IMR-90 (cell line): ENCODE measurements at regions not wholly inside any gene's neighbourhood (a gene's known extent, or its start where the extent isn't known, plus 50 kb on each side); places are given as distances from the start of the nearest gene placed in this dataset.

Experiments
- ATAC-seq: fragments of 200-7000 bp; cut with Tn5 transposase; 2 replicates; pipeline ENCODE4 v1.9.1; 2020; ENCODE audit warnings: low read depth, mild to moderate bottlenecking, moderate library complexity
- BruUV-seq: library from RNA; stranded (reverse); fragments of 400-500 nt; replicated peaks from 2 replicates; lab custom pipeline; 2021; lab: Mats Ljungman, UMichigan
- CTCF ChIA-PET: fragments of 300-600 bp; formaldehyde crosslinking; extraction: SDS; loops from one replicate; lab custom pipeline; 2021; ENCODE audit warnings: antibody characterized with exemption; lab: Yijun Ruan, JAX
- POLR2A ChIA-PET: fragments of 300-600 bp; sonication (Branson Sonifier 250); formaldehyde crosslinking; loops from one replicate; lab custom pipeline; 2022; ENCODE audit warnings: antibody characterized with exemption; ENCODE audit not compliant: unreplicated experiment; lab: Charles Lee
- DNase-seq: peaks from one replicate; pipeline ENCODE4 v3.0.0; 2013
- H2AFZ ChIP-seq: replicated peaks from 2 replicates; pipeline ENCODE3; 2013; ENCODE audit warnings: low read length, mild to moderate bottlenecking; ENCODE audit not compliant: poor library complexity
- H2AK5ac ChIP-seq: 2 replicates; pipeline ENCODE4 v1.6.1; 2013; ENCODE audit warnings: low read depth, low read length, inconsistent platforms
- H2AK9ac ChIP-seq: replicated peaks from 2 replicates; pipeline ENCODE3; 2013; ENCODE audit warnings: mild to moderate bottlenecking, low read depth, low read length, moderate library complexity; ENCODE audit not compliant: poor library complexity
- H2BK120ac ChIP-seq: 2 replicates; pipeline ENCODE4 v1.6.1; 2013; ENCODE audit warnings: low read depth, low read length, inconsistent platforms
- H2BK15ac ChIP-seq: 3 replicates; pipeline ENCODE4 v1.6.1; 2013; ENCODE audit warnings: low read depth, low read length, inconsistent platforms
- H2BK20ac ChIP-seq: 2 replicates; pipeline ENCODE4 v1.6.1; 2013; ENCODE audit warnings: low read depth, mild to moderate bottlenecking, inconsistent platforms, low read length, moderate library complexity
- H2BK5ac ChIP-seq: 2 replicates; pipeline ENCODE4 v1.6.1; 2013; ENCODE audit warnings: mild to moderate bottlenecking, low read depth, low read length, inconsistent platforms; ENCODE audit not compliant: poor library complexity, severe bottlenecking
- H3K14ac ChIP-seq: replicated peaks from 2 replicates; pipeline ENCODE4 v1.6.1; 2013; ENCODE audit warnings: low read depth, low read length, inconsistent platforms
- H3K18ac ChIP-seq: 2 replicates; pipeline ENCODE4 v1.6.1; 2013; ENCODE audit warnings: low read depth, low read length, control low read depth
- H3K23ac ChIP-seq: 2 replicates; pipeline ENCODE4 v1.6.1; 2013; ENCODE audit warnings: low read depth, low read length, inconsistent platforms
- H3K27ac ChIP-seq: 2 replicates; pipeline ENCODE4 v1.5.1; 2013; ENCODE audit warnings: mild to moderate bottlenecking, control low read depth, low read length; ENCODE audit not compliant: insufficient read depth
- H3K27me3 ChIP-seq: 2 replicates; pipeline ENCODE4 v1.6.1; 2013; ENCODE audit warnings: low read length; ENCODE audit not compliant: control insufficient read depth, insufficient read depth
- H3K36me3 ChIP-seq: 2 replicates; pipeline ENCODE4 v1.6.1; 2013; ENCODE audit warnings: low read length, mixed read lengths; ENCODE audit not compliant: control insufficient read depth, insufficient read depth
- H3K4ac ChIP-seq: 2 replicates; pipeline ENCODE4 v1.6.1; 2013; ENCODE audit warnings: low read depth, low read length, inconsistent platforms
- H3K4me1 ChIP-seq: 2 replicates; pipeline ENCODE4 v1.6.1; 2013; ENCODE audit warnings: low read length, mixed read lengths; ENCODE audit not compliant: control insufficient read depth, insufficient read depth
- H3K4me2 ChIP-seq: 2 replicates; pipeline ENCODE4 v1.6.1; 2013; ENCODE audit warnings: low read depth, mild to moderate bottlenecking, control low read depth, low read length, moderate library complexity
- H3K4me3 ChIP-seq: 2 replicates; pipeline ENCODE4 v1.5.1; 2013; ENCODE audit warnings: low read depth, mild to moderate bottlenecking, control low read depth, low read length, moderate library complexity; ENCODE audit not compliant: insufficient read depth
- H3K56ac ChIP-seq: 2 replicates; pipeline ENCODE4 v1.6.1; 2013; ENCODE audit warnings: low read length, inconsistent platforms; ENCODE audit not compliant: insufficient read depth; ENCODE audit errors: extremely low read depth
- H3K79me1 ChIP-seq, 2 experiments: 2 replicates each; pipeline ENCODE4 v1.6.1; 2013; ENCODE audit warnings: low read length in 2 of 2, inconsistent platforms in 1 of 2, low read depth in 1 of 2
- H3K9ac ChIP-seq: 2 replicates; pipeline ENCODE4 v1.6.1; 2013; ENCODE audit warnings: low read depth, low read length, control low read depth
- H3K9me1 ChIP-seq: 2 replicates; pipeline ENCODE4 v1.6.1; 2013; ENCODE audit warnings: low read length, inconsistent platforms; ENCODE audit not compliant: insufficient read depth
- H3K9me3 ChIP-seq: 2 replicates; pipeline ENCODE4 v1.6.1; 2013; ENCODE audit warnings: low read length; ENCODE audit not compliant: control insufficient read depth, insufficient read depth
- H4K20me1 ChIP-seq: 2 replicates; pipeline ENCODE4 v1.6.1; 2013; ENCODE audit warnings: low read length, inconsistent platforms; ENCODE audit not compliant: insufficient read depth
- H4K5ac ChIP-seq: 2 replicates; pipeline ENCODE4 v1.6.1; 2013; ENCODE audit warnings: mild to moderate bottlenecking, low read depth, low read length, control low read depth
- H4K8ac ChIP-seq, 2 experiments: 2 replicates each; pipeline ENCODE4 v1.6.1; 2013; ENCODE audit warnings: low read depth in 2 of 2, low read length in 2 of 2, control low read depth in 1 of 2, inconsistent platforms in 1 of 2
- H4K91ac ChIP-seq: 2 replicates; pipeline ENCODE4 v1.6.1; 2013; ENCODE audit warnings: low read depth, low read length, inconsistent platforms; ENCODE audit not compliant: insufficient read depth
- BHLHE40 ChIP-seq: fragments of 150-350 bp; IDR thresholded peaks from 2 replicates; pipeline ENCODE4 v1.6.1; 2016; ENCODE audit warnings: mild to moderate bottlenecking, low read depth, low read length
- CEBPB ChIP-seq: IDR thresholded peaks from 2 replicates; pipeline ENCODE4 v1.6.1; 2012; ENCODE audit warnings: low read depth, low read length, improper control_type of control experiment
- CHD1 ChIP-seq: IDR thresholded peaks from 2 replicates; pipeline ENCODE4 v1.6.1; 2012; ENCODE audit warnings: low read depth, low read length, improper control_type of control experiment
- MAFK ChIP-seq: IDR thresholded peaks from 2 replicates; pipeline ENCODE4 v1.6.1; 2012; ENCODE audit warnings: low read depth, low read length, improper control_type of control experiment
- MAZ ChIP-seq: IDR thresholded peaks from 2 replicates; pipeline ENCODE4 v1.6.1; 2012; ENCODE audit warnings: low read depth, mild to moderate bottlenecking, low read length, improper control_type of control experiment, moderate library complexity, borderline replicate concordance
- MXI1 ChIP-seq: IDR thresholded peaks from 2 replicates; pipeline ENCODE4 v1.6.1; 2012; ENCODE audit warnings: low read depth, mild to moderate bottlenecking, low read length, moderate library complexity, borderline replicate concordance
- NFE2L2 ChIP-seq: fragments of 150-350 bp; IDR thresholded peaks from 2 replicates; pipeline ENCODE4 v1.6.1; 2016; ENCODE audit warnings: low read depth, mild to moderate bottlenecking, low read length
- POLR2A ChIP-seq: IDR thresholded peaks from 2 replicates; pipeline ENCODE4 v1.6.1; 2012; ENCODE audit warnings: mild to moderate bottlenecking, low read depth, low read length
- RAD21 ChIP-seq: IDR thresholded peaks from 2 replicates; pipeline ENCODE4 v1.6.1; 2012; ENCODE audit warnings: low read length, improper control_type of control experiment
- RCOR1 ChIP-seq: IDR thresholded peaks from 2 replicates; pipeline ENCODE4 v1.6.1; 2012; ENCODE audit warnings: mild to moderate bottlenecking, low read length, improper control_type of control experiment; ENCODE audit not compliant: insufficient replicate concordance
- RFX5 ChIP-seq: IDR thresholded peaks from 2 replicates; pipeline ENCODE4 v1.8.0; 2012; ENCODE audit warnings: low read depth, mild to moderate bottlenecking, low read length, moderate library complexity
- SMC3 ChIP-seq: fragments of 150-350 bp; IDR thresholded peaks from 2 replicates; pipeline ENCODE4 v1.6.1; 2016; ENCODE audit warnings: low read depth, mild to moderate bottlenecking, antibody characterized with exemption, low read length, moderate library complexity
- WGBS, 2 experiments: methylation state at CpG; one replicate each; pipeline versions ENCODE4 v1.1.5 to v1.1.7; 2013; ENCODE audit warnings: missing lambda C conversion rate in 2 of 2; ENCODE audit not compliant: insufficient read length in 1 of 2; ENCODE audit errors: extremely low coverage in 2 of 2; 5-methylcytosine and 5-hydroxymethylcytosine counted together
- dilution Hi-C: fragments of 300-500 bp; cut with HindIII; formaldehyde crosslinking; loops from one replicate; pipeline ENCODE4 v1.14.3; 2018; ENCODE audit warnings: low sequenced_read_pairs; ENCODE audit not compliant: unreplicated experiment
- in situ Hi-C: fragments of 300-500 bp; cut with MboI; formaldehyde crosslinking; loops from 3 replicates; pipeline ENCODE4 v1.14.3; 2019; ENCODE audit warnings: low sequenced_read_pairs, inconsistent platforms, mixed read lengths
- intact Hi-C: fragments of 100-400 bp; cut with micrococcal nuclease; formaldehyde crosslinking; loops from 2 replicates; pipeline ENCODE4 v1.10.0; 2022
- TF ChIP-seq, protein P1 (sequence below): fragments of 150-350 bp; IDR thresholded peaks from 2 replicates; pipeline ENCODE4 v1.6.1; 2017; ENCODE audit warnings: mild to moderate bottlenecking, antibody characterized with exemption, low read length, low read depth
- TF ChIP-seq, protein P2 (sequence below): fragments of 150-350 bp; IDR thresholded peaks from 2 replicates; pipeline ENCODE4 v1.6.1; 2016; ENCODE audit warnings: low read depth, mild to moderate bottlenecking, low read length, moderate library complexity, borderline replicate concordance
- TF ChIP-seq, protein P3 (sequence below): conservative IDR thresholded peaks from 2 replicates; pipeline ENCODE4 v1.5.1; 2012; ENCODE audit warnings: mild to moderate bottlenecking, low read depth, low read length, improper control_type of control experiment

DNA sequence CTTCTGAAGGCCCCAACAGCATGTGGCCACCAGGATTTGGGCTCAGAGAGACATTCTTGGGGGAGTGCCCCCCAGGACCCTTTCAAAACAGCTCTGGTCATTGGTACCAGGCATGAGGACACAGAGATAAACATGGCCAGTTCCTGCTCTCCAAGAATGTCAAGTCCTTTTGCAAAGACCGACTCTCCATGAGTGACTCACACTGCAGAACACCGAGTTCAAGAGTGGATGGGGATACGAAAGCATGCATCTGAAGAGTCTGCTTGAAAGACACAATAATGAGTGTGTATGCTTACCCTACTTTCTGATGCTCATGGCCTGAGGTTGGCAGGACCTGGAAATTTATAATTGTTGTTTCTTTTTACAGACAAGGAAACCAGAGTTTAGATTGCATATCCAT, 450.6 kb downstream of the TSN start:
- TF ChIP-seq, protein P1, sequence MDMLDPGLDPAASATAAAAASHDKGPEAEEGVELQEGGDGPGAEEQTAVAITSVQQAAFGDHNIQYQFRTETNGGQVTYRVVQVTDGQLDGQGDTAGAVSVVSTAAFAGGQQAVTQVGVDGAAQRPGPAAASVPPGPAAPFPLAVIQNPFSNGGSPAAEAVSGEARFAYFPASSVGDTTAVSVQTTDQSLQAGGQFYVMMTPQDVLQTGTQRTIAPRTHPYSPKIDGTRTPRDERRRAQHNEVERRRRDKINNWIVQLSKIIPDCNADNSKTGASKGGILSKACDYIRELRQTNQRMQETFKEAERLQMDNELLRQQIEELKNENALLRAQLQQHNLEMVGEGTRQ, result no peak
- TF ChIP-seq CEBPB (no peak), RFX5 (no peak), SMC3 (no peak), MAZ (no peak), MAFK (no peak), RAD21 (no peak), MXI1 (no peak), NFE2L2 (no peak), RCOR1 (no peak), CHD1 (no peak), POLR2A (no peak), BHLHE40 (no peak)
- TF ChIP-seq, protein P2, sequence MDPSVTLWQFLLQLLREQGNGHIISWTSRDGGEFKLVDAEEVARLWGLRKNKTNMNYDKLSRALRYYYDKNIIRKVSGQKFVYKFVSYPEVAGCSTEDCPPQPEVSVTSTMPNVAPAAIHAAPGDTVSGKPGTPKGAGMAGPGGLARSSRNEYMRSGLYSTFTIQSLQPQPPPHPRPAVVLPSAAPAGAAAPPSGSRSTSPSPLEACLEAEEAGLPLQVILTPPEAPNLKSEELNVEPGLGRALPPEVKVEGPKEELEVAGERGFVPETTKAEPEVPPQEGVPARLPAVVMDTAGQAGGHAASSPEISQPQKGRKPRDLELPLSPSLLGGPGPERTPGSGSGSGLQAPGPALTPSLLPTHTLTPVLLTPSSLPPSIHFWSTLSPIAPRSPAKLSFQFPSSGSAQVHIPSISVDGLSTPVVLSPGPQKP, result no peak
- TF ChIP-seq, protein P3, sequence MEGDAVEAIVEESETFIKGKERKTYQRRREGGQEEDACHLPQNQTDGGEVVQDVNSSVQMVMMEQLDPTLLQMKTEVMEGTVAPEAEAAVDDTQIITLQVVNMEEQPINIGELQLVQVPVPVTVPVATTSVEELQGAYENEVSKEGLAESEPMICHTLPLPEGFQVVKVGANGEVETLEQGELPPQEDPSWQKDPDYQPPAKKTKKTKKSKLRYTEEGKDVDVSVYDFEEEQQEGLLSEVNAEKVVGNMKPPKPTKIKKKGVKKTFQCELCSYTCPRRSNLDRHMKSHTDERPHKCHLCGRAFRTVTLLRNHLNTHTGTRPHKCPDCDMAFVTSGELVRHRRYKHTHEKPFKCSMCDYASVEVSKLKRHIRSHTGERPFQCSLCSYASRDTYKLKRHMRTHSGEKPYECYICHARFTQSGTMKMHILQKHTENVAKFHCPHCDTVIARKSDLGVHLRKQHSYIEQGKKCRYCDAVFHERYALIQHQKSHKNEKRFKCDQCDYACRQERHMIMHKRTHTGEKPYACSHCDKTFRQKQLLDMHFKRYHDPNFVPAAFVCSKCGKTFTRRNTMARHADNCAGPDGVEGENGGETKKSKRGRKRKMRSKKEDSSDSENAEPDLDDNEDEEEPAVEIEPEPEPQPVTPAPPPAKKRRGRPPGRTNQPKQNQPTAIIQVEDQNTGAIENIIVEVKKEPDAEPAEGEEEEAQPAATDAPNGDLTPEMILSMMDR, result no peak
- no peak overlapping the region for H4K8ac ChIP-seq
- no peak overlapping the region for H3K4ac ChIP-seq
- H3K23ac ChIP-seq, result no peak overlapping the region
- no peak overlapping the region for H2BK20ac ChIP-seq
- no peak overlapping the region for H3K4me2 ChIP-seq
- ChIA-PET CTCF (no interaction called here), POLR2A (no interaction called here)
- H3K14ac ChIP-seq, result no peak overlapping the region
- H3K9ac ChIP-seq, result no peak overlapping the region
- ATAC-seq, result no peak
- H3K18ac ChIP-seq, result no peak overlapping the region
- no peaks in the 10 kb centered on the region for H3K36me3 ChIP-seq
- no peak overlapping the region for H3K56ac ChIP-seq
- dilution Hi-C loops, result no loop called here
- H2AK9ac ChIP-seq, result no peak overlapping the region
- H2AK5ac ChIP-seq, result no peak overlapping the region
- WGBS, 2 experiments, result no CpG with 5 or more reads among the region's 3 CpGs
- H3K4me1 ChIP-seq, result no peaks in the 10 kb centered on the region
- no peak for DNase-seq
- no peak overlapping the region for H2AFZ ChIP-seq
- H3K27me3 ChIP-seq, result no peaks in the 10 kb centered on the region
- intact Hi-C loops, result no loop called here
- no peak overlapping the region for H2BK15ac ChIP-seq
- H3K27ac ChIP-seq, result no peak overlapping the region
- H2BK120ac ChIP-seq, result no peak overlapping the region
- in situ Hi-C loops, result no loop called here
- no peaks in the 10 kb centered on the region for H3K9me3 ChIP-seq
- no peak overlapping the region for H2BK5ac ChIP-seq
- no peaks in the 10 kb centered on the region for H3K79me1 ChIP-seq
- no peak overlapping the region for H3K4me3 ChIP-seq
- BruUV-seq, result no TSS peak
- no peak overlapping the region for H4K91ac ChIP-seq
- H4K20me1 ChIP-seq, result no peaks in the 10 kb centered on the region
- H4K5ac ChIP-seq, result no peak overlapping the region
- no peaks in the 10 kb centered on the region for H3K9me1 ChIP-seq
